K562 (cell line): ENCODE measurements at regions not wholly inside any gene's neighbourhood (a gene's known extent, or its start where the extent isn't known, plus 50 kb on each side); places are given as distances from the start of the nearest gene placed in this dataset.

Experiments used
- ATAC-seq: fragments of 200-7000 bp; cut with Tn5 transposase; 3 replicates; pipeline ENCODE4 v1.9.1; 2020; ENCODE audit warnings: moderate library complexity
- BruUV-seq: library from RNA; stranded (reverse); fragments of 400-500 nt; replicated peaks from 2 replicates; lab custom pipeline; 2021; lab: Mats Ljungman, UMichigan
- CTCF ChIA-PET: fragments of 300-600 bp; formaldehyde crosslinking; extraction: SDS; loops from one replicate; lab custom pipeline; 2021; ENCODE audit warnings: low intra/inter-chr PET ratio; lab: Yijun Ruan, JAX
- POLR2A ChIA-PET: fragments of 300-600, 350-650 bp; sonication (Branson Sonifier 250); formaldehyde crosslinking; extraction: SDS; loops from one replicate; lab custom pipeline; 2021; ENCODE audit warnings: antibody characterized with exemption, inconsistent platforms; lab: Yijun Ruan, JAX
- DNase-seq, 4 experiments: peaks; one replicate each; pipeline versions ENCODE4 v3.0.0 to v3.0.0-alpha.2; 2011 to 2018; ENCODE audit warnings: low spot score in 3 of 4, mixed read lengths in 3 of 4; ENCODE audit errors: extremely low read depth in 1 of 4
- FAIRE-seq: peaks from 2 replicates; lab custom pipeline; 2011; peaks lifted over from hg19 to GRCh38; lab: Jason Lieb, UNC
- H2AFZ ChIP-seq: 2 replicates; pipeline ENCODE4 v1.6.0; 2011; ENCODE audit warnings: low read depth, low read length, control low read depth, inconsistent platforms
- H3K27ac ChIP-seq: fragments of 200-600 bp; 3 replicates; pipeline ENCODE4 v1.8.0; 2011; ENCODE audit warnings: low read depth, mild to moderate bottlenecking, control low read depth, inconsistent platforms, low read length, moderate library complexity, mixed read lengths; ENCODE audit errors: extremely low read depth
- H3K27me3 ChIP-seq, 2 experiments: fragments of 300-600 bp in 1 of 2; 2 replicates in 1 of 2; 3 replicates in 1 of 2; pipeline versions ENCODE4 v1.6.0 to v1.8.0; 2011; ENCODE audit warnings: inconsistent platforms in 2 of 2, low read length in 2 of 2, mild to moderate bottlenecking in 1 of 2, mixed read lengths in 1 of 2, moderate library complexity in 1 of 2; ENCODE audit not compliant: control insufficient read depth in 2 of 2, insufficient read depth in 2 of 2
- H3K36me3 ChIP-seq: fragments of 300-600 bp; 3 replicates; pipeline ENCODE4 v1.8.0; 2011; ENCODE audit warnings: mild to moderate bottlenecking, low read length, inconsistent platforms; ENCODE audit not compliant: control insufficient read depth, insufficient read depth
- H3K4me1 ChIP-seq, 2 experiments: fragments of 200-600 bp in 1 of 2; replicated peaks in 1 of 2; 2 replicates in 1 of 2; 3 replicates in 1 of 2; pipeline versions ENCODE4 v1.5.1 to v1.8.0; 2011; ENCODE audit warnings: inconsistent platforms in 2 of 2, low read length in 2 of 2, mild to moderate bottlenecking in 1 of 2, mixed read lengths in 1 of 2, moderate library complexity in 1 of 2; ENCODE audit not compliant: control insufficient read depth in 2 of 2, insufficient read depth in 2 of 2
- H3K4me2 ChIP-seq: 2 replicates; pipeline ENCODE4 v1.6.1; 2011; ENCODE audit warnings: low read length, control low read depth, inconsistent platforms, mixed read lengths; ENCODE audit not compliant: insufficient read depth
- H3K4me3 ChIP-seq: fragments of 200-600 bp; sonication (generic), shearing (Covaris generic); 2 replicates; pipeline ENCODE4 v1.5.1; 2016; ENCODE audit warnings: control low read depth, inconsistent platforms
- H3K79me2 ChIP-seq: fragments of 200-600 bp; 3 replicates; pipeline ENCODE4 v1.8.0; 2011; ENCODE audit warnings: low read length, inconsistent platforms; ENCODE audit not compliant: control insufficient read depth, insufficient read depth
- H3K9ac ChIP-seq, 2 experiments: 2 replicates each; pipeline versions ENCODE4 v1.6.0 to v1.6.1; 2011; ENCODE audit warnings: low read depth in 2 of 2, low read length in 2 of 2, control low read depth in 1 of 2, inconsistent platforms in 1 of 2, mild to moderate bottlenecking in 1 of 2, mixed read lengths in 1 of 2; ENCODE audit not compliant: insufficient read depth in 1 of 2
- H3K9me1 ChIP-seq: one replicate; pipeline ENCODE4 v1.6.0; 2011; ENCODE audit warnings: inconsistent platforms, mild to moderate bottlenecking, low read length, moderate library complexity; ENCODE audit not compliant: control insufficient read depth, insufficient read depth
- H3K9me3 ChIP-seq: replicated peaks from 2 replicates; pipeline ENCODE4 v1.5.1; 2011; ENCODE audit warnings: low read depth, low read length, inconsistent platforms; ENCODE audit not compliant: control insufficient read depth, insufficient read depth
- H4K20me1 ChIP-seq: replicated peaks from 2 replicates; pipeline ENCODE4 v1.6.1; 2011; ENCODE audit warnings: low read length, inconsistent platforms, mixed read lengths; ENCODE audit not compliant: control insufficient read depth, insufficient read depth
- GABPA ChIP-seq: fragments of 200-800 bp; sonication (Bioruptor generic); conservative IDR thresholded peaks from 2 replicates; pipeline ENCODE4 v1.6.1; 2016; ENCODE audit warnings: low read depth, missing genetic modification characterization, missing compliant biosample characterization
- HDAC1 ChIP-seq, 2 experiments: fragments of 450-650 bp; IDR thresholded peaks; 2 replicates each; pipeline ENCODE4 v1.6.1; 2016 to 2017; ENCODE audit warnings: inconsistent platforms in 1 of 2, mild to moderate bottlenecking in 1 of 2, moderate library complexity in 1 of 2
- HMGN3 ChIP-seq: IDR thresholded peaks from 2 replicates; pipeline ENCODE4 v1.6.1; 2011; ENCODE audit warnings: borderline replicate concordance, low read depth, mild to moderate bottlenecking, mixed read lengths, low read length; ENCODE audit not compliant: insufficient read length; ENCODE audit errors: extremely low read depth
- MAFG ChIP-seq: fragments of 450-650 bp; conservative IDR thresholded peaks from 2 replicates; pipeline ENCODE4 v1.6.1; 2016; ENCODE audit warnings: missing genetic modification characterization, missing compliant biosample characterization
- MED1 ChIP-seq: sonication (generic); formaldehyde crosslinking; IDR thresholded peaks from 2 replicates; pipeline ENCODE4 v1.8.1; 2023; ENCODE audit warnings: missing genetic modification reagents, borderline replicate concordance
- MTA2 ChIP-seq: fragments of 450-650 bp; IDR thresholded peaks from 2 replicates; pipeline ENCODE4 v1.6.1; 2016; ENCODE audit warnings: low read depth
- NFIC ChIP-seq: fragments of 450-650 bp; IDR thresholded peaks from 2 replicates; pipeline ENCODE4 v1.6.1; 2017; ENCODE audit warnings: mild to moderate bottlenecking, inconsistent platforms
- NONO ChIP-seq, 2 experiments: fragments of 200-400 bp in 1 of 2; fragments of 450-650 bp in 1 of 2; formaldehyde crosslinking in 1 of 2; IDR thresholded peaks; 2 replicates each; pipeline ENCODE4 v1.6.1; 2017; ENCODE audit warnings: low read depth in 2 of 2, mild to moderate bottlenecking in 2 of 2, moderate library complexity in 2 of 2, low read length in 1 of 2
- TEAD4 ChIP-seq, 2 experiments: sonication (generic) in 1 of 2; formaldehyde crosslinking in 1 of 2; IDR thresholded peaks; 2 replicates each; pipeline versions ENCODE4 v1.6.1 to v1.8.0; 2012 to 2022; ENCODE audit warnings: borderline replicate concordance in 1 of 2, inconsistent platforms in 1 of 2, low read length in 1 of 2, mild to moderate bottlenecking in 1 of 2, missing genetic modification reagents in 1 of 2
- ZBED1 ChIP-seq: IDR thresholded peaks from 2 replicates; pipeline ENCODE4 v1.6.1; 2014
- ZBTB12 ChIP-seq: fragments of 250-450 bp; sonication (Bioruptor Pico); IDR thresholded peaks from 2 replicates; pipeline ENCODE4 v1.4.0; 2020
- ZNF12 ChIP-seq: sonication (generic); formaldehyde crosslinking; IDR thresholded peaks from 2 replicates; pipeline ENCODE4 v1.4.0; 2020; ENCODE audit warnings: mild to moderate bottlenecking, missing genetic modification reagents
- ZNF395 ChIP-seq: fragments of 200-800 bp; sonication (Bioruptor generic); IDR thresholded peaks from 2 replicates; pipeline ENCODE4 v1.6.1; 2017; ENCODE audit warnings: missing genetic modification characterization, missing compliant biosample characterization
- WGBS: fragments of 100-300 bp; shearing (Covaris generic); methylation state at CpG from one replicate; pipeline ENCODE4 v1.1.6; 2016; ENCODE audit warnings: low coverage, mixed read lengths; ENCODE audit not compliant: insufficient coverage; ENCODE audit errors: missing lambda C conversion rate; 5-methylcytosine and 5-hydroxymethylcytosine counted together
- in situ Hi-C: fragments of 300-500 bp; cut with MboI; formaldehyde crosslinking; loops from 4 replicates; pipeline ENCODE4 v1.15.0; 2018; ENCODE audit warnings: inconsistent platforms, mixed read lengths
- intact Hi-C: fragments of 100-400 bp; cut with micrococcal nuclease; formaldehyde crosslinking; loops from 2 replicates; pipeline ENCODE4 v1.14.2; 2022

- H3K9me3 ChIP-seq = no peaks in the 10 kb centered on the region
- no peak overlapping the region for H3K27ac ChIP-seq
- H3K27me3 ChIP-seq = no peaks in the 10 kb centered on the region; a peak in 1 of 5 replicates
- in situ Hi-C loops (no loop called here), intact Hi-C loops (no loop called here)
- BruUV-seq = no TSS peak
- CTCF ChIA-PET = no interaction called here
- TF ChIP-seq MAFG (tag) (no peak), ZNF395 (no peak), NFIC (no peak), ZBTB12 (CRISPR knock-in tag) (no peak), ZBED1 (no peak), HDAC1 (IDR thresholded peaks at IDR 0.05) (no peak), ZNF12 (CRISPR knock-in tag) (no peak), TEAD4 (IDR thresholded peaks at IDR 0.05; ENCODE audit: low read length) (no peak), TEAD4 (CRISPR knock-in tag; IDR thresholded peaks at IDR 0.05; ENCODE audit: borderline replicate concordance) (no peak), GABPA (tag) (no peak), HMGN3 (no peak), MTA2 (no peak), NONO (IDR thresholded peaks at IDR 0.05; ENCODE audit: low read depth in 2 of 2, low read length in 1 of 2) (no peak), MED1 (no peak)
- no peaks in the 10 kb centered on the region for H3K4me1 ChIP-seq
- POLR2A ChIA-PET = no interaction called here
- no peak overlapping the region for H3K4me2 ChIP-seq
- no peaks in the 10 kb centered on the region for H4K20me1 ChIP-seq
- H3K9ac ChIP-seq = no peak overlapping the region
- ATAC-seq (no peak), FAIRE-seq (no peak), DNase-seq (no peak)
- no peak overlapping the region for H3K4me3 ChIP-seq
- no peak overlapping the region for H2AFZ ChIP-seq
- WGBS = 13% methylated on average over 2 of the region's 2 CpGs
- H3K79me2 ChIP-seq = no peaks in the 10 kb centered on the region
- no peaks in the 10 kb centered on the region for H3K9me1 ChIP-seq
- no peaks in the 10 kb centered on the region for H3K36me3 ChIP-seq
Measured at GRCh38 chr17:72338304-72338703, 217.5 kb downstream of the SOX9 start.
